Rectal smooth muscle tissue (tissue), 1 donor: ENCODE measurements at regions not wholly inside any gene's neighbourhood (a gene's known extent, or its start where the extent isn't known, plus 50 kb on each side); places are given as distances from the start of the nearest gene placed in this dataset.

Source experiments
- H3K27ac ChIP-seq: one replicate; pipeline ENCODE4 v1.7.0; 2013; ENCODE audit warnings: low read depth, low read length, inconsistent platforms
- H3K27me3 ChIP-seq: one replicate; pipeline ENCODE4 v1.7.0; 2013; ENCODE audit warnings: low read length; ENCODE audit not compliant: control insufficient read depth, insufficient read depth
- H3K36me3 ChIP-seq: one replicate; pipeline ENCODE4 v1.7.0; 2013; ENCODE audit warnings: low read length; ENCODE audit not compliant: control insufficient read depth, insufficient read depth
- H3K4me1 ChIP-seq: one replicate; pipeline ENCODE4 v1.7.0; 2013; ENCODE audit warnings: low read length; ENCODE audit not compliant: control insufficient read depth, insufficient read depth
- H3K4me3 ChIP-seq: one replicate; pipeline ENCODE4 v1.7.0; 2013; ENCODE audit warnings: low read length
- H3K9ac ChIP-seq: one replicate; pipeline ENCODE4 v1.7.0; 2013; ENCODE audit warnings: low read length

DNA sequence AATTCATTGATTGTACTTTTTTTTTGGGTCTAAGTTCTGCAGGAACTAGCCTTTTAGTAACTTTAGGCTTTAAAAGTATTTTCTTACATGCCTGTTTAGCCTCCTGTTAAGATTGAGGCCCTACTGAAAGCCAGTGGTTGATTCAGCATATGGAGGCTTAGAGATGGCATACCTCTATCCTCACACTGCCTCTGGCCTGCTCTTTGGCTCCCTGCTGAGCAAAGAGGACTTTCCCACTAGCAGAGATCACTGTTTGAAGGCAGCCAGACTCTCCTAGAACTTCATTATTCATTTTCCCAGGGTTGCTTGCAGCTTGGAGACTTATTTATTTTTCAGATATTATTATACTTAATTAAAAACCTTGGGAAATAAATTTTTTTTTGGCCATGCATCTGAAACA is 405.6 kb upstream of the MEX3C start:
- Histone ChIP-seq H3K4me1 (no peaks in the 10 kb centered on the region), H3K9ac (no peak overlapping the region), H3K27me3 (no peaks in the 10 kb centered on the region), H3K36me3 (no peaks in the 10 kb centered on the region), H3K4me3 (no peak overlapping the region), H3K27ac (no peak overlapping the region)

- H3K4me3 ChIP-seq = no peak overlapping the region
- H3K27ac ChIP-seq = no peak overlapping the region
- no peaks in the 10 kb centered on the region for H3K36me3 ChIP-seq
- no peak overlapping the region for H3K9ac ChIP-seq
- no peaks in the 10 kb centered on the region for H3K27me3 ChIP-seq
- no peaks in the 10 kb centered on the region for H3K4me1 ChIP-seq
These were observed 406.1 kb upstream of the MEX3C start for GRCh38 chr18:51603551-51603950.

- Histone ChIP-seq H3K9ac (no peak overlapping the region), H3K27me3 (no peaks in the 10 kb centered on the region), H3K4me3 (no peak overlapping the region), H3K27ac (no peak overlapping the region), H3K4me1 (peaks cover 3% of the 10 kb centered on the region), H3K36me3 (no peaks in the 10 kb centered on the region)
These were observed 413.0 kb upstream of the MEX3C start for GRCh38 chr18:51610481-51610880.

GRCh38 chr18:51611326-51611725 is 413.8 kb upstream of the MEX3C start:
- Histone ChIP-seq H3K36me3 (no peaks in the 10 kb centered on the region), H3K27me3 (no peaks in the 10 kb centered on the region), H3K9ac (no peak overlapping the region), H3K27ac (no peak overlapping the region), H3K4me1 (peaks cover 3% of the 10 kb centered on the region), H3K4me3 (no peak overlapping the region)

DNA sequence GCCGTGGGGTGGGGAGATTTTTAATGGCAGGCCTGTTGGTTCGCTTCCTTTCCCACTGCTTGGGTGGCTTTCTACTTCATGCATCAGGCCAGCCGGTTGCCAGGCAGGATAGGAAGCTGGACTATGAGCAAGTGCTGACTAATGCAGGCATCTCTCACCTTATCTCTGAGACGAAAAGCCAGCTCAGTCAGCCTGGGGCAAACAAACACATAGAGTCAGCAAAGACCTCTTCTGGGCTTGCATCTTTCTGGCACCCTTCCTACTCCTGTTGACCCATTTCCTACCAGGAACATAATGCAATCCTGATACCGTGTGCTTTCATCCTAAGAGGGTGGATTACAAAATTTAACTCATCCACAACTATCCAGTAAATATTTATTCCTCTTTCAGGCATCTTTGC is 416.6 kb upstream of the MEX3C start:
- Histone ChIP-seq H3K9ac (no peak overlapping the region), H3K36me3 (no peaks in the 10 kb centered on the region), H3K27me3 (no peaks in the 10 kb centered on the region), H3K4me1 (peaks cover 3% of the 10 kb centered on the region), H3K27ac (no peak overlapping the region), H3K4me3 (no peak overlapping the region)

DNA sequence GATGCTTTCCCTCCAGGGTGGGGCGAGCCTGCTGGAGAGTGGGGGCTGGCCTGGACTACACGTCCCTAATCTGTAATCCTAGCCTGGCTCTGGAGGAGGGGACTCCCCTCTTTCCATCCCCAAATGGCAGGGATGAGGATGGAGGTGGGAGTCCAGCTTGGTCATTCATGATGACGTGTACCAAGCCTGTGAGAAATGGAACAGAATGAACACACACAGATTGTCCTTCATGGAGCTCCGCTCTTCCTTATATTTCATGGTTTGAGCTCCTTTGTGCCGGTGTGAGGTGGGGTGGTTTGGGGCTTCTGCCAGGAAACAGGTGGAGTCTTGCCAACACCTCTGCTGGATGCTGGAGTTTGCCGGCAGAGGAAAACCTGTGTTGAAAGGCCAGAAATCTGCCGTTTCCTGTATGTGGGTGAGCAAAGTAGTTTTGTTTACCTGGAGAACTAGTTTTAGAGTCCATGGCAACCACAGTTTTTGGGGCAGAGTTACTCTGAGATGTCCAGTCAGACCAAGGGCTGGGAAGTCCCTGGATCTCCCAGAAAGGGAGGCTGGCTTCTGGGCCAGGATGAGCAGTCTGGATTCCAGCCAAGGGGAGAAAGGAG is 417.6 kb upstream of the MEX3C start:
- Histone ChIP-seq H3K27me3 (no peaks in the 10 kb centered on the region), H3K9ac (no peak overlapping the region), H3K36me3 (no peaks in the 10 kb centered on the region), H3K4me1 (peaks cover 3% of the 10 kb centered on the region), H3K4me3 (no peak overlapping the region), H3K27ac (no peak overlapping the region)

DNA sequence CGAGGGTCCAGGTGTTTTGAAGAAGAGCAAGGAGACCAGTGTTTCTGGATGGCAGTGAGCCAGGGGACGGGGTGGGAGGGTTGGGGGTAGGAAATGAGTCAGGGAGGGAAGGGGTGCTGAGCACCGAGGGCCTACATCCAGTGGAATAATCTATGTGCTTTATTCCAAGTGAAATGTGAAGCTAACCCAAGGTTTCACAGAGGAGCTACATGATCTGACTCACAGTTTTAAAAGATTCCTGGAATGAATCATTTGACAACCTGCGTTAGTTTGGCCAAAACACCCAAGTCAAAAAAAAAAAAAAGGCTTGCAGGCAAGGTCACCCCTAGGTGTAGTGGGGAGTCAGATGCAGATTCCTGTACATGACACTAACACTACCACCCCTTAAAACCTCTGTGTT is 419.7 kb upstream of the MEX3C start:
- Histone ChIP-seq H3K36me3 (no peaks in the 10 kb centered on the region), H3K4me3 (no peak overlapping the region), H3K27ac (no peak overlapping the region), H3K27me3 (no peaks in the 10 kb centered on the region), H3K9ac (no peak overlapping the region), H3K4me1 (peaks cover 3% of the 10 kb centered on the region)

GRCh38 chr18:51617572-51618260 is 420.2 kb upstream of the MEX3C start:
- Histone ChIP-seq H3K4me1 (peaks cover 3% of the 10 kb centered on the region), H3K36me3 (no peaks in the 10 kb centered on the region), H3K27me3 (no peaks in the 10 kb centered on the region), H3K9ac (no peak overlapping the region), H3K4me3 (no peak overlapping the region), H3K27ac (no peak overlapping the region)

- peaks cover 3% of the 10 kb centered on the region for H3K4me1 ChIP-seq
- no peak overlapping the region for H3K4me3 ChIP-seq
- no peak overlapping the region for H3K27ac ChIP-seq
- no peaks in the 10 kb centered on the region for H3K27me3 ChIP-seq
- H3K9ac ChIP-seq = no peak overlapping the region
- no peaks in the 10 kb centered on the region for H3K36me3 ChIP-seq
These were observed 421.8 kb upstream of the MEX3C start for GRCh38 chr18:51619283-51619682.

- Histone ChIP-seq H3K27ac (no peak overlapping the region), H3K4me1 (no peaks in the 10 kb centered on the region), H3K27me3 (no peaks in the 10 kb centered on the region), H3K4me3 (no peak overlapping the region), H3K9ac (no peak overlapping the region), H3K36me3 (no peaks in the 10 kb centered on the region)
These were observed 423.8 kb upstream of the MEX3C start for GRCh38 chr18:51621113-51621863.

DNA sequence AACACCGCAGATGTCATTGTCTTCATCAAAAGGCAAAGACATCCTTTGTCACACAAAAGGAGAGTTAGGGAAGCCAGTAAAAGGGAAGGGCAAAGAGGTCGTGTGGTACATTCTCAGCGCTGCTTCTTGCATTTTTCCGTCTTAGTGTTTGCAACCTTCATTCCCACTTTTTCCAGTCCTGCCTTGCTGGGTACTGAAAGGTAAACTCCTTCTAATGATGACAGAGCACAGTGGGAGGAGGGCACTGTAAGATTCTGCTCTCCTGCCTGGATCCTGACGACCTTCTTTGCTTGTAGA is 424.3 kb upstream of the MEX3C start:
- Histone ChIP-seq H3K27ac (no peak overlapping the region), H3K27me3 (no peaks in the 10 kb centered on the region), H3K9ac (no peak overlapping the region), H3K36me3 (no peaks in the 10 kb centered on the region), H3K4me3 (no peak overlapping the region), H3K4me1 (no peaks in the 10 kb centered on the region)

- no peak overlapping the region for H3K9ac ChIP-seq
- H3K4me1 ChIP-seq = no peaks in the 10 kb centered on the region
- H3K27ac ChIP-seq = no peak overlapping the region
- no peak overlapping the region for H3K4me3 ChIP-seq
- H3K27me3 ChIP-seq = no peaks in the 10 kb centered on the region
- H3K36me3 ChIP-seq = no peaks in the 10 kb centered on the region
These were observed 425.2 kb upstream of the MEX3C start for GRCh38 chr18:51622702-51623101.

DNA sequence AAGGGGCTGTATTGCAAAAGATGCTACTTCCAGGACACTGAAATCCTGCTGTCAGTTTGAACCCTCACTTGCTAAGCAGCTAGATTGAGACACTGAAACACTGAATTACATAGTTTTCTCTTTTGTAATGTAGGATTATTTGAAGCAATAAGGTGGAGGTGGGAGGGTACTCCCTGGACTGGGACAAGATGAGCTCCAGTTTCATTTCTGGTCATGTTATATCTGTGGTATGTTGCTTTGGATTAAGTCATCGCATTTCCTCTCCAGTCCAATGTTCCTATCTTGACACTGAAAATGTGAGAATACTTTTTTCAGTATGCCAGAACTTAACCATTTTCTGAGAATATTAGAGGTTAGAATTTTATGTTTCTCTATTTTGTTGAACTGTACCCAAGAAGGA is 426.2 kb upstream of the MEX3C start:
- H3K4me1 ChIP-seq = no peaks in the 10 kb centered on the region
- no peak overlapping the region for H3K27ac ChIP-seq
- no peak overlapping the region for H3K9ac ChIP-seq
- H3K4me3 ChIP-seq = no peak overlapping the region
- H3K36me3 ChIP-seq = no peaks in the 10 kb centered on the region
- H3K27me3 ChIP-seq = no peaks in the 10 kb centered on the region
